ENCODE measurements at regions not wholly inside any gene's neighbourhood (a gene's known extent, or its start where the extent isn't known, plus 50 kb on each side); places are given as distances from the start of the nearest gene placed in this dataset.
"Not testable (repeated sequence)": the region's sequence is repeated elsewhere in the genome, so short reads cannot be mapped to it uniquely, and the experiment has no call there.

DNA sequence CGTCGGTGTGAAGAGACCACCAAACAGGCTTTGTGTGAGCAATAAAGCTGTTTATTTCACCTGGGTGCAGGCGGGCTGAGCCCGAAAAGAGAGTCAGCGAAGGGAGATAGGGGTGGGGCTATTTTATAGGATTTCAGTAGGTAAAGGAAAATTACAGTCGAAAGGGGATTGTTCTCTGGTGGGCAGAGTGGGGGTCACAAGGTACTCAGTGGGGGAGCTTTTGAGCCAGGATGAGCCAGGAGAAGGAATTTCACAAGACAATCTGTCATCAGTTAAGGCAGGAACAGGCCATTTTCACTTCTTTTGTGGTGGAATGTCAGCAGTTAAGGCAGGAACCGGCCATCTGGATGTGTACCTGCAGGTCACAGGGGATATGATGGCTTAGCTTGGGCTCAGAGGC lies 98.1 kb downstream of the RTP4 start:
- DNase-seq, result not testable (repeated sequence)

DNA sequence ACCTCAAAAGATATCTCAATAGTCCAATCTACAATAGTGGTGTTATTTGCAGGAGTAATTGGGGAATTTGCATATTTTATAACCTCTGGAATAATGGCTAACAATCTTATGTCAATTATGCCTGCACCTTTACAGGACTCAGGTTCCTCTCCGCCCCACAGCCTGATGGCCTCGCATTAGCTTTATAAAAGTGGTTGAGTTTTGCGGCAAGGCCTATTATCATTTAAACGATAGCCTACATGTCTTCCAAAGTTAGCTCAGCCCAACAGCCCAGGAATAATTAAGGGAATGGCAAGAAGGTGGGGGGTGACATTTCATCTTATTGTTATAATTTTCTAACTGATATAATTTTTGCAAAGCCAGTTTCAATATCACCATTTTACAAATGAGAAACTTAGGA lies 97.3 kb downstream of the RTP4 start:
- no peak for DNase-seq

DNA sequence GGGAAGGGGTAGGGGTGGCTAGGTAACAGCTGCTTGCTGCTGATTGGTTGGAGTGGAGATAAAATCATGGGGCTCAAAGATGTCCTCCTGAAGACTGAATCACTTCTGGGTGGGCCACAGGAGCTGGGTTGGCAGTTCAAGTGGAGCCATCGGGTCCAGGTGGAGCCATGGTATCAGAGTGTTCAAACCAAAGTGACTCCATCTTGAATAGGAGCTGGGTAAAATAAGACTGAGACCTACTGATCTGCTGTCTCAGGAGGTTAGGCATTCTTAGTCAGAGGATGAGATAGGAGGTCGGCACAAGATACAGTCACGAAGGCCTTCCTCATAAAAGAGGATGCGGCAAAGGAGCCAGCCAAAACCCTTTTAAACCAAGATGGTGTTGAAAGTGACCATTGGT lies 96.5 kb downstream of the RTP4 start:
- DNase-seq, result no peak

DNA sequence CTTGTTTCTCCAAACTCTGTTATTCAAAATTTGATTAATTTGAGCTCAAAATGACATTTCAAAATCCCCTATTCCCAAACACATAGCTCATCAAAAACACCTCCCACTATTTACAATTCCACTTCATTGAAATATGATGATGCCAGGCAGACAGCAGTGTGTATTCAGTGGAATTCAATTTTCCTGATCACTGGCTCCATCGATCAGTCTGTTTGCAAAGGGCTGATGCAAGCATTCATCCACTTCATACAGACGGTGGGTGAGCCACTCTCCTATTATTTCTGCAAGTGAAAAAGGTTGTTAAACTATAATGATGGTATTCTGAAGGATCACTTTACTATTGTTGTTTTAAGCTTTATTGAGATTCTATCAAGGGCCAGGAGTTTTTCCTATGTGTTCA lies 90.7 kb downstream of the RTP4 start:
- no peak for DNase-seq

DNA sequence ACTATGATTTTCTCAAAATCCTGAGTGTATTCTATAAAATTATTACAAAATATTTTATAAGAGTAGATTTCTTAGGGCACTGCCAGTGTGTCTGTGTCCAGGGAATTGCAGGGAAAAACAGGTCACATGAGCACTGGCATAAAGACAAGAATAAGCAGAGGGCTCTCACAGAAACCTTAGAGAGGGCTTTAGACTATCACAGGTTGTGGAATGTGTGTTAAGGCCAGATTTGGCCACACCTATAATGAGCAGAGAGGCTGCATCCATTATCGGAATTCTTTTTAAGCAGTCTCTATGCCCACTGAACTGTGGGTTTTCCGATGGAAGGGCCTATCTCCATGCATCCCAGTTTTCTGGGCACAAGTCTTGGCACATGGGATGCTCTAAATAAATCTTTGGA lies 90.2 kb downstream of the RTP4 start:
- DNase-seq, result no peak

DNA sequence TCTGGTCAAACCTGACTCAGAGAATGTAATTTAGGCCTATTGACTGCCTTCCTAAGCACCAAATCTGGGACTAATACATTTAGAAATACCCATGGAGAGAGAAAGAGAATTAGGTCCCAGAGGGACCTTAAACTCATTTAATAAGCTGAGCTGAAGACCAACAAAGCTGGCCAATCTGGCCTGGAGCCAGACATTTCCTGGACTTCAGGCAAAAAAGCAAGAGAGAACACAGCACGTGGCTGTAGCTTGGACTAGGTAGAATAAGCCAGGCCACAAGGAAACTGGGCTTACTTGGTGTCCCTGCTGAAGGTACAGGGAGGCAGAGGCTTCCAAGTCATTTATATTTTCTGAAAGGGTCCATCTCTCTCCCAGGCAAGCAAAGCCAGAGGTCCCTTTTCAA lies 88.1 kb downstream of the RTP4 start:
- DNase-seq, result no peak

DNA sequence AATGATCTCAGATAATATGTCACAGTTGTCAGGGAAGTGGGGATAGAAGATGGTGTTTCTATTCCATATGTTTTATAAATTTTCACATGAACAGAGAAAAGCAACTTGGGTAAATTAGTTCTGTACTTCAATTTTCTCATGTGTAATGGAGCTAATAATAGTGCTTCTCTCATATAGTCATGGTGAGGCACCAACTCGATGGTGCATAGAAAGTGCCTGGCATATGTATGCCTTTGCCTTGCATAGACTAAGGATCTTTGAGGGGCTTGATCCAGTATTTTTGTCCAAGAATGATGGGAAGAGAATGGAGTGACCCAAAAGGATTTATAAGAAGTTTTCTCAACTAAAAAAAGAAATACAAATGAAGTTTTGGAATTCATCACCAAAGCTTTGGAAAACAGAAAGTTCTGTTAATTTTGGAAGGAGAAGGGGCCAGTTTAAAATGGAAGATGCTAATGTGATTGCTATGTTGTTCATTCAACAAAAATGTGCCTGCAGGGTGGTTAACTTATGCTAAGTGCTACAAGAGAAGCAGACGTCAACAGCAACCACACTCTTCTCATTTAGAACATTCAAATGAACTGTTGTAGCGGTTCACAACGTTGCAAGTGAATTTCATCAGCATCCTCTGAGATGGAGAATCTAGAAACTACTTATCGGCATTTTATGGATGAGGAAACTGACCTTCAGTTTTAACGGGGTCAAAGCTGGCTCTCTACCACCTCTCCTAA lies 86.1 kb downstream of the RTP4 start:
- no peak for DNase-seq

DNA sequence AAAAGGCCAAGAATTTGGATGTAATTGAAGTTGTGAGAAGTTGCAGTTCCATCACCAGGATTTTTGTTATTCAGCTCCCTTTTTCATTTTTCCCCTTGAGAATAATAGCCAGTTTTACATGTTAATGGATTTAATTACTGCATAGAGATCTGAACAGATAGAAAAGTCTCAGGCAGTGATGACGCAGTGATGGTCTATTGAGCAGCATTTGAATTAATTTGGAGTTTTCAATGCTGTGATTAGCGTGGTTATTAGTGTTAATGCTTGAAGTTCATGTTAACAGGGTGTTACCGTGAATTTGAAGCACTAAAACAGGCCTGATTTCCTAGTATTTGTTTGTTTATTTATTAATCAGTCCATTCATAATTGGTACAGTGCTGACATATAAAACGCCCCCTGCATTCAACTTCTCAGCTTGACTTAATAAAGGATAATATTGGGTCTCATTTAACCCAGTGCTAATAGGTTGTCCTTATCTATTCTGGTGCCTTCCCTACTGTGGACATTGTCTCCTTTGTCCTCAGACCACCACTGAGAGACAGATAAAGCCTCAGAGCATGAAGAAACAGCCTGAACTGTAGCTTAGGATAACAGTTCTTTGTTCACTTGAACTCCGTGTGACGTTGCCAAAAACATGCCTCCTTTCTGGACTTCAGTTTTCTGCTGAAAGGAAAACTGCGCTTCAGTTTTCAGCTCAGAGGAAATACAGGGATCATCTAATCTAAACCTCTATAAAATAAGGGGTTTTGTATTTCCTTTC lies 82.4 kb downstream of the RTP4 start:
- DNase-seq, result peak; percentile 56 to 76

DNA sequence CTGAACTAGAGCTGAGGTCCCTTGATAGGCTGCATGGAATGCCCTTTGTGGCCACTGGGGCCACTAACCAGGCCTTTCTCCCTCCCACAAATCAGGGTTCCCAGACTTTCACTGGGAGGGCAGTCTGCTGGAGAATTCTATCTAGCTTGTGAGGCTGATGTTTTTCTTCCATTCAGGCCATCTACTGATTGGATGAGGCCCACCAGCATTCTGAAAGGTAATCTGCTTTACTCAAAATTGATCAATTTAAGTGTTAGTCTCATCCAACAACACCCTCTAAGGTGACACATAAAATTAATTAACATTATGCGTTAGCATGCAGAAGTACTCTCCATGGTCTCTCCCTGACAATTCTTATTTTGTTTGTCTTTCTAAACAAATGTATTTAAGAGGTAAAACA lies 80.5 kb downstream of the RTP4 start:
- DNase-seq, result no peak

DNA sequence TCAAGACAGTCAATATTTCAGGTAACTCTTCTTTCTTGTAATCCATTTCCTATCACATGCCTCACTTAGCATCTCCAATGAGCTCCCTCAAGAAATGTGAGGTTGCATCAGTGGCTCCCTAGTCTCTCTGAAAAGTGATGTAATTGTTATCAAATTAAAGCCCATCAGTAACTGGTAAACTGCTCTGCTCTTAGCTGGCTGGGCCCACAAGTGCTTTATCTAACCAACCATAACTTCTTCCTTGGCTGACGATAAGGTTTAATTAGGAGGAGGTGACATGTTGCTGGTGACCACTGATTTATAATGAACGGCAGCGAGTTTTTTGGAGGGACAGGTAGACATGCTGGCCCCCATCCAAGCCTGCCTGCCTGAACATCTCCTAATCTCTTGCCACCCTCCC lies 79.6 kb downstream of the RTP4 start:
- DNase-seq, result no peak

DNA sequence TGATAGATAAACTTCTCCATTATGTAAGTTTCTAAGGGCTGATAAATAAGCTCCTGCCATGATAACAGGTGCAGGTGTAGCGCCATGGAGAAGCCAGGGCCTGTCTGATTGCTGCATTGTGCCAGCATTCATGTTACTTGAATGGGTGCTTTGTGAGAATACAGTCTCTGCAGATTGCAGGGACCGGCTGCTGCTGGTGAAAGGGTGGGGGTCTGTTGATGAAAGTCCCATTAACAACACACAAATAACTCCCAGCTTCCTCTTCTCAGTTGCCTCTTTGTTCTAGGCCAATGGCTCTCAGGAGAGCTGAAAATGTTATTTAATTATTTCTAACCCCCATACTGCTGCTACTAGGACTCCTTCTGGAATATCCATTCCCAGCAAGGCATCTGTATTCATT lies 77.2 kb downstream of the RTP4 start:
- peak; percentile 73 for DNase-seq

DNA sequence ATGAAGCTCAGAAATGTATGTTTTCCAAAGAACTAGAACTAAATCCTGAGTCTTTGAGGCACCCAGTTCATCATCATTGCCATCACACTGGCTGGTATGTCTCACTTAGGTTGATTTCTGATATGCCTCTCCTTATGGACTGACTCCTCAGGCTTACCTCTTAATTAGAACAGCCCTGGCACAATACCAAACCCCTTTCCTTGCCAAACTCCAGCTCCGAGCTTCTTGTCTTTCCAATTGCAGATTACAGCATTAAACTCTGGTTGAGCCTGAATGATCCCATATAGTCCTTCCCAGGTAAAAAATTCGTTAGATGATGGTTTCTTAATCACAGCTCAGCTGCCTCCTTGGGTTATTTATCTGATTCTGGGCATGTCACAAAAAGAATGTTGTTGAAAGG lies 66.3 kb downstream of the RTP4 start:
- DNase-seq, result no peak

DNA sequence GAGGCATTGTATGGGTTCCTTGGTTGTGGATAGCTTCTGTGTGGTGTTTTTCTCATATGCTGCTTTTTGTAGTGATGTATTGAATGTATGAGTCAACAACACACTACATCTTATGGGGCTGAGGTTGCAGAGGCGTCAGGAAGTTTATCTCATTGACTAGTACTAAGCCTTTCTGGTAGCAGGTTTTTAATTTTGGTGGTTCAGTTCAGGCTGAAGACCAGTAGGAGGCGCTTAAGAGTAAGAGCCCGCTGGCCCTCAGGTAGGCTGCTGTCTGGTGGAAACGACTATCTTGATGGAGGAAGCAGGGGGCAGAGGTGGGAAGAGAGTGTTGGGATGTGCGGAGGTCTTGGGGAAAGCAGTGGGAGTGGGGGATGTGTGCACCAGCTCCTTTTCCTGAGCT lies 62.4 kb downstream of the RTP4 start:
- no peak for DNase-seq
